Endothelial cell (in vitro differentiated cells): ENCODE measurements at regions not wholly inside any gene's neighbourhood (a gene's known extent, or its start where the extent isn't known, plus 50 kb on each side); places are given as distances from the start of the nearest gene placed in this dataset.

Source experiments
- DNase-seq: peaks from one replicate; pipeline ENCODE4 v3.0.0; 2021; ENCODE audit warnings: low spot score
- H3K27ac Mint-ChIP-seq: one replicate; pipeline ENCODE4 v1.8.0; 2021; ENCODE audit warnings: mixed read lengths, inconsistent platforms; ENCODE audit not compliant: unreplicated experiment
- H3K27me3 Mint-ChIP-seq: one replicate; pipeline ENCODE4 v1.8.0; 2021; ENCODE audit warnings: mild to moderate bottlenecking, moderate library complexity, mixed read lengths, inconsistent platforms; ENCODE audit not compliant: unreplicated experiment
- H3K36me3 Mint-ChIP-seq: one replicate; pipeline ENCODE4 v1.8.0; 2021; ENCODE audit warnings: mild to moderate bottlenecking, low read depth, mixed read lengths, inconsistent platforms; ENCODE audit not compliant: unreplicated experiment
- H3K4me1 Mint-ChIP-seq: one replicate; pipeline ENCODE4 v1.8.0; 2021; ENCODE audit warnings: mild to moderate bottlenecking, mixed read lengths, inconsistent platforms; ENCODE audit not compliant: unreplicated experiment
- H3K4me3 Mint-ChIP-seq: one replicate; pipeline ENCODE4 v1.8.0; 2021; ENCODE audit warnings: mild to moderate bottlenecking, mixed read lengths, inconsistent platforms; ENCODE audit not compliant: unreplicated experiment
- H3K9me3 Mint-ChIP-seq: one replicate; pipeline ENCODE4 v1.8.0; 2021; ENCODE audit warnings: mixed read lengths, inconsistent platforms; ENCODE audit not compliant: unreplicated experiment
- CTCF ChIP-seq: fragments of 200-600 bp; sonication (generic); IDR thresholded peaks from one replicate; pipeline ENCODE4 v1.5.0; 2021; ENCODE audit warnings: antibody characterized with exemption; ENCODE audit not compliant: unreplicated experiment

GRCh38 chr2:187150670-187151069, 297.4 kb downstream of the CALCRL start:
- no peak for DNase-seq
- Mint-ChIP-seq H3K4me1 (peaks cover 4% of the 10 kb centered on the region), H3K36me3 (peaks cover 4% of the 10 kb centered on the region), H3K27ac (no peak overlapping the region), H3K9me3 (no peaks in the 10 kb centered on the region), H3K27me3 (no peaks in the 10 kb centered on the region), H3K4me3 (no peak overlapping the region)
- no peak for TF ChIP-seq CTCF

- DNase-seq: no peak
- no peak for TF ChIP-seq CTCF
- H3K27me3 Mint-ChIP-seq: no peaks in the 10 kb centered on the region
- H3K27ac Mint-ChIP-seq: no peak overlapping the region
- no peak overlapping the region for H3K4me3 Mint-ChIP-seq
- no peaks in the 10 kb centered on the region for H3K9me3 Mint-ChIP-seq
- peaks cover 4% of the 10 kb centered on the region for H3K4me1 Mint-ChIP-seq
- H3K36me3 Mint-ChIP-seq: no peaks in the 10 kb centered on the region
Measured at GRCh38 chr2:187148059-187148714, 299.2 kb upstream of the ZSWIM2 start.

- DNase-seq: no peak
- Mint-ChIP-seq H3K4me3 (no peak overlapping the region), H3K4me1 (no peaks in the 10 kb centered on the region), H3K9me3 (no peaks in the 10 kb centered on the region), H3K27ac (no peak overlapping the region), H3K36me3 (no peaks in the 10 kb centered on the region), H3K27me3 (no peaks in the 10 kb centered on the region)
- TF ChIP-seq CTCF: no peak
Measured at GRCh38 chr2:187143537-187143936, 294.6 kb upstream of the ZSWIM2 start.

- no peaks in the 10 kb centered on the region for H3K27me3 Mint-ChIP-seq
- no peak for TF ChIP-seq CTCF
- no peaks in the 10 kb centered on the region for H3K9me3 Mint-ChIP-seq
- H3K4me1 Mint-ChIP-seq: peaks cover 25% of the 10 kb centered on the region
- no peak overlapping the region for H3K4me3 Mint-ChIP-seq
- no peak overlapping the region for H3K27ac Mint-ChIP-seq
- no peak for DNase-seq
- H3K36me3 Mint-ChIP-seq: no peaks in the 10 kb centered on the region
Measured at GRCh38 chr2:187139469-187139868, 290.5 kb upstream of the ZSWIM2 start.

GRCh38 chr2:187138265-187138664, 289.3 kb upstream of the ZSWIM2 start:
- H3K36me3 Mint-ChIP-seq: no peaks in the 10 kb centered on the region

More at GRCh38 chr2:187138265-187138664, 289.3 kb upstream of the ZSWIM2 start:
- peak; percentile 25 for TF ChIP-seq CTCF
- no peaks in the 10 kb centered on the region for H3K9me3 Mint-ChIP-seq
- H3K4me1 Mint-ChIP-seq: peaks cover 28% of the 10 kb centered on the region
- peak; percentile 45 for DNase-seq
- H3K27ac Mint-ChIP-seq: peak overlapping the region; percentile 85
- H3K4me3 Mint-ChIP-seq: no peak overlapping the region
- no peaks in the 10 kb centered on the region for H3K27me3 Mint-ChIP-seq
